ENCODE measurements at regions not wholly inside any gene's neighbourhood (a gene's known extent, or its start where the extent isn't known, plus 50 kb on each side); places are given as distances from the start of the nearest gene placed in this dataset.
A peak's percentile ranks its signal among the peaks of the same experiment; 100 is the strongest.
"Not testable (repeated sequence)": the region's sequence is repeated elsewhere in the genome, so short reads cannot be mapped to it uniquely, and the experiment has no call there.

DNA sequence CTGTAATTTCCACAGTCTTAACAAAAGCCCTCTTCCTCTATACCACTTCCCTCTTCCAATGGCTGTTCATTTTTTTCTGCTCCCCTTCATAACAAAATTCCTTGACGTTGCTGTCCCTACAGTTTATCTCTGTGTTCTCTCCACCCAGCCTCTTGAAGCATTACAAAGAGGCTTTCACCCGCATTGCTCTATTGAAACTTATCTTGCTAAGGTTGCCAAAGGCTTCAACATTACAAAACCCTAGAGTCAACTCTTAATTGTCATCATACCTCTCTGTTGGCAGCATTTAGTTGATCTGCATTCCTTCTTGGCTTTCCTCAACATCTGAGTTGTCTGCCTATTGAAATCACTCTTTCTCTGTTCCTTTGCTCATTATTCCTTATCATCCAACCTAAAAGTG lies 1055.7 kb downstream of the JRKL start:
- DNase-seq: no peak

DNA sequence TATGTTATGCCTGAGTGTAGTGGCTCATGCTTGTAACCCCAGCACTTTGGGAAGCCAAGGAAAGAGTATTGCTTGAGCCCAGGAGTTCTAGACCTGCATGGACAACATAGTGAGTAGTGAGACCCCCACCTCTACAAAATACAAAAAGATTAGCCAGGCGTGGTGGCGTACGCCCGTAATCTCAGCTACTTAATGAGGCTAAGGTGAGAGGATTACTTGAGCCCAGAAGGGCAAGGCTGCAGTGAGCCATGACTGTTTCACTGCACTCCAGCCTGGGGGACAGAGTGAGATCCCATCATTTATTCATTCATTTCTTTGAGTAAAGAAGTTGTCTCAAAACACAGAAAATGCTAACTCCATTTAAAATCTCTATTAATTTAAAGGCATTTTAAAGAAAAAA lies 1061.6 kb downstream of the JRKL start:
- DNase-seq: no peak

DNA sequence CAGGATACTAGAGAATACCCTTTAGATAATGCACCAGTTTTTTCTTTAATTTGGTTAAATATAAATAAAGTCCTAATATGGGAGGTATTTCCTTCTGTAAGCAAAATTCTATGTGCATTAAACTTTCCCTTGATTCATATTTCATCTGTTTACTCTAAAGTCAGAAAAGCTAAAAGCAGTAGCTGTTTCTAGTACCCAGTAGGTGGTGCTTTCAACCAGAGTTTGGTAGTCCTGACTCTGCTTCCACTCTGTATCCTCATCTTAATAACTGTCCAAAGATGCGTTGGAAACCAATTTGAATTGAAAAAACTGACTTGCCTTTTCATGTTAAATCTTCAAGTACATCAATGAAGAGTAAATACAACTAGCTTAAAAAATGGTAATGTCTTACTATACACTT lies 1065.2 kb downstream of the JRKL start:
- peak; percentile 24 for DNase-seq

DNA sequence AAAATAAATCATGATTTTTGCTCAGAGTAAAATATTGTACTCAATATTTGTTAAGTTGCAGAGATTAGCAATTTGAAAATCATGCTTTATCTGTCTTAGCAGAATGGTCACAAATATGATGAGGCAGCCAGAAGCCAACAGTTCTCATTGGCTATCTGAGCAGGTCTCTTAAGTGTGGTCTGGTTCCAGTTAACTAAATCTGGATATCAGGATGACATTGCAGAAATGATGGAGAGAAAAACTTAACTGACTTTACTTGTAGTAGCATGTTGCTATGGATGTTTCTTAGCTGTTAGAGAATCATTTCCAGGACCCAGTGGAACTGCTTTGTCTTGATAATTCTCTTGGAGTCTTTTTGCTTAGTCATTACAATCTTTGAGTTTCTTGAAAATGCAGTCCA lies 1070.3 kb downstream of the JRKL start:
- DNase-seq: no peak

DNA sequence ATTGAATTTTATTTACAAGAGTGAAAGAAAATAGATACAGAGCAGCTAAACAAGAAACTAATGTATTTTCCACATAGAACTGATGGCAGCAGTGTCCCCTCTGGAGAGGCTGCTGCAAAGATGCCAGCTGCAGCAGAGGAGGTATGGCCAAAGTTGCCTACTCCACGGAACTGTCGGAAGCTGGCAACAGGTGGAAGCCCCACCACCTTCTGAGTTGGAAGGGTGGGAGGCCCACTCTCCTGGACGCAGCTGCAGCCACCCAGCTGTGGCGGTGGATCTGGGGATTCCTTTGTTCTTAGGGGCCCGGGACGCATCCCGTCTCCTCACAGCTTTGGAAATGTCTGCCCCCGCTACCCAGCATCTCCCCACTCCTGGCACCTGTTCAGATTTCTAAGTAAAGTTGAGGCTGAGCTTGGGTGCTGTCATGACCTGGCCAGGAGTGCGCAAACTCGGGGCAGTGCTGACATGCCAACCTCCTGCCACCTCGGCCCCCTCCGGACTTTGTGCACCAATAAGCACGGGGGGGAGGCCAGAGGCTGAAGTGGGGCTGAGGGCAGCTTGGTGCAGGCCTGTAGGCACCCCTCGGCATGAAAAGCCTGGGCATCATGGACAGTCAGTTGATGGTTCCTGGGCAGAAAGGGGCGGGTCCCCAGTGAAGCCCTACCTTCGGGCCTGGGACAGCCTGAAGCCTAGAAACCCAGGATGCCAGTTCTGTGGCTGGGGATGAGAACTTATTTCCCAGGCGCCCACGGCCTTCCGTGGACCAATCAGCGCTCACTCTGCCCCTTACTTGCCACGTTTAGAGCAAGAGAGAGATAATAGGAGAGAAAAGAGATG lies 1071.4 kb downstream of the JRKL start:
- DNase-seq: no peak

DNA sequence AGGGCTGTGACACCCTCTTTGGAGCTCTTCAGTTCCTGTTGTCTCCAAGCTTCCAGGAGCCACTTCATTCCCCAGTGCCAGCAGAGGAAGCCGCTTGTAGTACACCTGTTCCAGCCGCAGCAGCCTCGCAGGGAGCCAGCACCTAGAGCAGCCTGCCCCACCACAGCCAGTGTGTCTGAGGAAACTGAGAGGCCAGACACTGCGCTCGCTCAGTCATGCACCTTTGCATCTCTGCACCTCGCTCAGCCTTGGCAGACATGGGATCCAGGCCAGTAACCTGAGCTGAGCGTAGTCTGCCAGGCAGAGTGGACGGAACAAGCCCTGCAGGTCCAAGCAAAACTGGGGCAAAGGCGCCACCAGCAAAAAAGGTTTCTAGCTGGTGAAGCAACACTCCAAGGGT lies 1072.1 kb downstream of the JRKL start:
- DNase-seq: no peak

DNA sequence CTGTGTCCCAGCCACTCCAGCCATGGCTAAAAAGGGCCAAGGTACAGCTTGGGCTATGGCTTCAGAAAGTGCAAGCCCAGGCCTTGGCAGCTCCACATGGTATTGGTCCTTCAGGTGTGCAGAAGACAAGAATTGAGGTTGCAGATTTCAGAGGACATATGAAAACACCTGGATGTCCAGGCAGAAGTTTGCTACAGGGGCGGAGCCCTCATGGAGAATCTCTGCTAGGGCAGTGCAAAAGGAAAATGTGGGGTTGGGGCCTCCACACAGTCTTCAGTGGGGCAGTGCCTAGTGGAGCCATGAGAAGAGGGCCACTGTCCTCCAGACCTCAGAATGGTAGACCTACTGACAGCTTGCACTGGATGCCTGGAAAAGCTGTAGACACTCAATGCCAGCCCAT lies 1074.1 kb downstream of the JRKL start:
- no peak for DNase-seq

DNA sequence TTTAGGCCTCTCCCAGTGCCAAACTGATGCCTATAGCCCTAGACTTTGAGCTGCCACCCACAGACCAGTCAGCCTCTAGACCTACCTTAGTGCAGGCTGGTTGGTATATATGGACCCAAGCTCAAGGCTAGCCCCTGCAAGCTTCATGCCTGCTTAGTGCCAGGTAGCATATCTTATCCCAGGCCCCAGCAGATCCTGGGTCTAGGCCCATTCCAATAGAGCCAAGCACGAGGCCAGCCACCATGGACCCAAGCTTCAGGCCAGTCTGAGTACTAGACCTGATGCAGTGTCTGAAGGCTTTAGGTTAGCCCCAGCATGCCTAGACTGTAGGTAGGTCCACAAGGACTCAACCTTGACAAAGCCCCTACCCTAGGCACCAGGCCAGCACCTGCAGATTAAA lies 1081.7 kb downstream of the JRKL start:
- DNase-seq: no peak

DNA sequence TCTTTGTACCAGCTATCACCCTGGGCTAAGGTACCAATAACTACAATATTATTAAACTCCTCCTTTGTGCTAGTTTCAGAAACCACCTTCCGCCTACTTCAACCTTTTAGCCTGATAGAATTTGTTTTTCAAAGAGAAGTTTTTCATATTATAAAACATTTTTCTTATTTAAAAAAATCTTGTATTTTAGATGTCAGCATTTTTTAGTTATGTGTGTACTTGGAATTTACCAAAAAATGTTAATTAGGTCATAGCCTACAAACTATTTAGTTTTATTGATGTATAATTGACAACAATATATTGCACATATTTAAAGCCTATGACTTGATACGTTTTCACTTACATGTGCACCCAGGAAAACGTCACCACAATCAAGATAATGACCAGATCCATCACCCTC lies 1097.6 kb downstream of the JRKL start:
- no peak for DNase-seq

DNA sequence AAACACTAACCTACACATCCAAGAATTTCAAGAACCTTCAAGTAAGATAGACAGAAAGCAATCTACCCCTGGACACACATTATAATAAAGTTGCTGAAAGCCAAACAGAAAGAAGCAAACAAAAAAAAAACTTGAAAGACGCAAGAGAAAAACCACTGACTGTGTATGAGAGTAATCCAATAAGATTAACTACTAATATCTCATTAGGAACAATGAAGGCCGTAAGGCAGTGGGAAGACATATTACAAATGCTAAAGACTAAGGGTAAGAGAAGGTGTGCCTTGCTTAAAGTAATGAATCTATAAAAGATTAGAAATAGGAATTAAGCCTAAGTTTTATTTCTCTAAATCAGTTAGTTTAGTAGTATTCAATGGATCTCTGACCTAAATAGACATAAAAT lies 1109.1 kb downstream of the JRKL start:
- no peak for DNase-seq

DNA sequence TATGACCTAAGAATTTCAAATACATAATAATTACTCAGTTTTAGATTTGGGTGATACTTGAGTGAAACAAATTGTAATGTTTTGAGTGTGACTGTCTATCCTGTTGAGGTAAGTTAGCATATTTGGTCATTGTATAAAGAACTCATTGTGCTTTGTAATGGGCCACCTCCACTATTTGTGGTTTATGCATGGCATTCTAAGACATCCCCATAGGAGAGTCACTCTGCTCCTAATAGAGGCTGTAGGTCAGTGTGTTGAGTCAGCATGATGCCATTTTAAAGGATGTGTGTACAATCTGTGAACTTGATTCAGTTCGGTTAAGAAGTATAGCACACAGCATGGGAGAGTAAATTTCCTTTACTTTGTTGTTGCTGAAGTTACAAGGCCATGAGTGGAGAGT lies 1112.4 kb downstream of the JRKL start:
- DNase-seq: no peak

DNA sequence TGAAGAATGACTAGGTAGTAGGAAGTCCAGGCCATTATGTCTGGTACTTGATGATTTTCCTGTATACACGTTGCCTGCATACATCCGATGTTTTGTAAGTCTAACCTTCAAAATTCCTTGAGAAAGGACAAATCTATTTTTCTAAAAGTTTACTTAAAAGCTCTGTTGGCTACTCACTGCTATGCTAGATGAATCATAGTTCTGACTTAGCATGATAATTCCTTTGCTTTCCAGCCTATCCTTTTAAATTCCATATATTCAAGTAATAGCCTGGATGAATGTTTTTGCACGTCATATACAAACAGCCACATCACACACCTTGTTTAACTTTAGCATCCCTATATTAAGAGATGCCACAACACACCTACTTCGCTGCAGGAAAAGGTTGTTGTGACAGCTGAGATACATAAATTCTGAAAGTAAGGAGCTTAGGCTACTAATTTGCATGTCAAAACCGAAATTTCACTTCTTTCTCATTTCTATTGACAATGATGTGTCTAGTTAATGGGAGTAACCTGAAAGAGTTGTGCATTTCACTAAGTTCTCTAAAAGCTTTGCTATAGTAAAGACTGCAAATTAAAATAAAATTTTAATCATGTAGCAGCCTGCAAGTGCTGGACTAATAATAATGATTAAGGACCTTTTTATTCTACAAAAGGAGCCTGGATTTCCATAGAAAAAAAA lies 1116.4 kb downstream of the JRKL start:
- DNase-seq: no peak

DNA sequence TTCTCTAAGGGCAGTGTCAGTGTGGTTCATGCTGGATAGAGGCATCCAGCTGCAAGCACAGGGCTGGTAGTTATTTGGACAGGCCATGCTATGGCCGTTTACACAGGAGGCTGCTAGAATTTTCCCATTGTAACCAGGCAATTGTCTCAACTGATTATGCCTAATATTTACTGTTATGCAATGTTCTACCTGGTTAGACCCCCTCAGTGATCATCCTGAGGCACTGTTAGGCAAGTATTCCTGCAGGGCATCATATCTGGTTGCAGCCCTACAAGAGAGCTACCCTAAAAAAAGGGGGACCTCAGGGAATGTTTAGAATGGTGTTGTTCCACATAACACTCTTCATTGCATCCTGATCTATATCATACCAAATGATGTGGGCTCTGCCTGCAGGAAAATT lies 1124.6 kb downstream of the JRKL start:
- no peak for DNase-seq

DNA sequence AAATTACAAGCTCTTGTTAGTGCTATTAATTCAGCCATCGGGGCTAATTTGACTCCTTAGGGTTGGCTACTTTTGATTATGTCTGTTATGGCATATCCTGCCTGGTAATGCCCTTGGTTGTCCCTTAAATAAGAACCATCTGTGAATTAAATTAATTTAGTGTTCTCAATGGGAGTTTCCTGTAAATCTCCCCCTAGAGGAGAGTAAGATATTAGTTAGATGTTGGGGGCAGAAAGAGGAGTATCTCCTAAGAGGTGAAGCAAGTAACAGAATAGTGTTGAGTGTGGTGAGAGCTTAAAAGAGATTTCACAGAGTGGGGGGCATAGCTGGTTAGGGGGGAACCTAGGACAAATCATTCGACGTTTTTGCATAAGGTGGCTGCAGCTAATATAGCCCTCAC lies 1126.9 kb downstream of the JRKL start:
- DNase-seq: no peak

DNA sequence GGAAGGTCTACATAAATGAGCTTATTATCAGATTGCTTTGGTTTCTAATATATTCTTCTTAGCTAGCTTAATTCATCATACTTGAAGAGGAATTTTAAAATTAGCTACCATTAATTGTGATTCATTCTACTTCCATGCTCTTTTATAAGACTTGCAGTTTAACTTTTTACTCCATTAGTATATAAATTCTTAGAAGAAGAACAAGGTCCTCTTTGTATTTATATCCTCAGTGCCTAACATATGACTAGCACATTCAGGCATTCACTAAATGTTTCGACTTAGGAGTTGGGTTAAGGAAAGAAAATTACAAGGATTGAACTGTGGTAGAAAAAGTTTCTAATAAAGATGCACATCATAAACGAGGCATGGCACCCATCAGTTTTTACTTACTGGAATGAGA lies 1135.5 kb downstream of the JRKL start:
- no peak for DNase-seq

DNA sequence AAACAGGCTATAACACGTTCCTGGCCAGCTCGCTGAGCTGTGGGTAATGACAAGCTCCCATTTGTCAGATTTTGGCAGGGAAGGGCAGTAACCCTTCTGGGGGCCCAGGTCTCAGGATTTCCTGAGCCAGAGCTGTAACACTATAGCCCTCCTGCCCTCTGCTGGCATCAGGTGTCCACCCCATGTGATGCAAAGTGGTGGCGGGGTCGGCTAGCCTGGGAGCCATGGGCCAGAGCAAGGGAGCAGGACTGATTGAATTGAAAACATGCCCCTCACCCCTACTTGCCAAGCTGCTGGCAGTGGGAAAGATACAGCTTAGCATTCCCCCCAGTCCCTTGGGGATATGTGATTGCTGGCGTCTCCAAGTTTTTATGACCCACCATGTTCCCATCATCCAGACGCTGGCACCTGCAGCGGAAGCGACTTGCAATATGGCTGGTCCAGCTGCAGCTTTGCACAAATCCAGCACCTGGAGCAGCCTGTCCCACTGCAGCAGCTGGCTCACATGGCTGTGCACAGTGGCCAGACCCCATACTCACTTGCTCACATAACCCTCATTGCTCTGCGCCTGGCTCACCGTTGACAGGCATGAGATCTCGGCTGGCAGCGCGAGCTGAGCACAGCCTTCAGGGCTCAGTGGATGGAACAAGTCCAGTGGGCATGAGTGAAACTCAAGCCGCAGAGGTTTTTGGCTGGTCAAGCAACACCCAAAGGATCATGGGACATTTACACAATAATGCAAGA lies 1147.8 kb downstream of the JRKL start:
- DNase-seq: no peak

DNA sequence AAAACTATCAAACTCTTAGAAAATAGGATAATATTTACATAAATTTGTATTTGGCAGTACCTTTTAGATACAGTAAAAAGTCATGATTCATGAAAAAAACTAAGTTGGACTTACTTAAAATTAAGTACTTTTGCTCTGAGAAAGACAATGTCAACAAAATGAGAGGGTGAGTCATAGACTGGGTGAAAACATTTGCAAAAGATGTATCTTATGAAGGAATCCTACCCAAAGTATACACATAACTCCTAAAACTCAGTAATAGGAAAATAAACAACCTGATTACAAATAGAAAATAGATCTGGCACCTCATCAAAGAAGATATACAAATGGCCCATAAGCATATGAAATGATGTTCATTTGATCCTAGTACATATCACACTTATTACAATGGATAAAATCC lies 1154.6 kb downstream of the JRKL start:
- DNase-seq: no peak

DNA sequence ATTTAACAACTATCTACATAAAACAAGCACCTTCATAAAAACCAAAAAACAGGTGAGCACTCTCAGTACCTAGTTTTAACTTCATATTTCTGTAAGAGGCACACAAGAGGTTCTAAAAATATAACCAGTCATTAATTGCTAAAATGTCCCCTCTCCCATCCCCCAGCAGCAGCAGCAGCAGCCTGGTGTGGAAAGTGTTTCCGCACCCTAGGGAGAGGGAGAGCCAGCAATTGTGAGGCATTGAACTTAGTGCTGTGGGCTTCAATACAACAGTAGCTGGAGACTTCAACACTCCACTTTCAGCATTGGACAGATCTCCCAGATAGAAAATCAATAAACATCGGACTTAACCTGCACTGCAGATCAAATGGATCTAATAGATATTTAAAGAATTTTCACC lies 1158.5 kb downstream of the JRKL start:
- DNase-seq: no peak

DNA sequence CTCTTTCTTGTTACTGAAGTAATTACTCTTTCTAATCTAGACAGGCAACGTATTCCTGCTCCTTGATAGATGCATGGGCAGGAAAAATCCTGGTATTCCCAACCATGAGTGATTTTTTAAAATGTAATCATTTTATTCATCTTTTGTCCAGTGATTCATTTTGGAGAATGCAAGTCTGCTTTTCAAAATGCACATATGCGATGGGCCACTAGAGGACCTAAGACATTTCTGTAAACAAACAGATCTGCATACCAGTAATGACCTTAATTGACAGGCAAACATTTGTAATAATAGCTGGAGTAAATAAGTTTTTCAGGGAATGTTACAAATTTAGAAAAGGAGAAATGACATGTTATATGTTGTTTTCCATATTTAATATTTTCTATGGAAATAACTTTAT lies 1167.6 kb downstream of the JRKL start:
- no peak for DNase-seq

DNA sequence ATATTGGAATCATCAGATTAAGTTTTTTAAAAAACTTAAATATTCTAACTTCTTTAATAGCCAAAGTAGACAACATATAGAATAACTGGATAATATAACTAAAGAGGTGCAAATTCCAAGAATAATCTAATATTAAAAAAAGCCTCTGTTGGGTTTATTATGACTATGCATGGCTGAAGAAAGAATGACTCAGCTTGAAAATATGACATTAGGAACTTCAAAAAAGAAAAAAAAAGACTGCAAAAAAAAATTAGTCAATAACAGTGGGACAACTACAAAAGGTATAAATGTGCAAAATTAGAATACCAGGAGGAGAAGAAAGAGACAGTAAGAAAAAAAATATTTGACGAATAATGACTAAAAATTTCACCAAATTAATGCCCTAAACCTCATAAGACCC lies 1178.0 kb downstream of the JRKL start:
- no peak for DNase-seq

DNA sequence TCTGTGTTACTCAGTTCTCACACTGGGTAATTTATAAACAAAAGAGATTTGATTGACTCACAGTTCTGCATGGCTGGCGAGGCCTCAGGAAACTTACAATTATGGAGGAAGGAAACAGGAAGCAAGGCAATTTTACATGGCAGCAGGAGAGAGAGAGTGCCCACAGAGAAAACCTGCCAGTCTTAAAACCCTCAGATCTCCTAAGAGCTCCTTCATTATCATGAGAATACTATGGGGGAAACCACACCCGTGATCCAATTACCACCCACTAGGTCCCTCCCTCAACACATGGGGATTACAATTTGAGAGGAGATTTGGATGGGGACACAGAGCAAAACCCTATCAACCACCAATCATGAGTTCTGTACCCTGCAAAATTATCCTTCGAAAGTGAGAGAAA lies 1180.8 kb downstream of the JRKL start:
- DNase-seq: no peak

DNA sequence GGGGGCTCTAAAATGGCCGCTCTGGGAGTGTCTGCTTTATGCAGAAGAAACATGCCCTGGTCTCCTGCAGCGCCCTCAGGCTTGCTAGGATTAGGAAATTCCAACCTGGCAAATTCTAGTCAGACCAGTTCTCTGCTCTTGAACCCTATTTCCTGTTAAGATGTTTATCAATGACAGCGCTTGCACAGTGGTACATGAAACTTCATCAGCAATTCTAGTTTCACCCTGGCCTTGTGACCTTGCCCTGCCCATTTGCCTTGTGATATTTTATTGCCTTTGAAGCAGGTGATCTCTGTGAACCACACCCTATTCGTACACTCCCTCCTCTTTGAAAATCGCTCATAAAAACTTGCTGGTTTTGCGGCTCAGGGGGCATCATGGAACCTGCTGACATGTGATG lies 1184.0 kb downstream of the JRKL start:
- DNase-seq: not testable (repeated sequence)

DNA sequence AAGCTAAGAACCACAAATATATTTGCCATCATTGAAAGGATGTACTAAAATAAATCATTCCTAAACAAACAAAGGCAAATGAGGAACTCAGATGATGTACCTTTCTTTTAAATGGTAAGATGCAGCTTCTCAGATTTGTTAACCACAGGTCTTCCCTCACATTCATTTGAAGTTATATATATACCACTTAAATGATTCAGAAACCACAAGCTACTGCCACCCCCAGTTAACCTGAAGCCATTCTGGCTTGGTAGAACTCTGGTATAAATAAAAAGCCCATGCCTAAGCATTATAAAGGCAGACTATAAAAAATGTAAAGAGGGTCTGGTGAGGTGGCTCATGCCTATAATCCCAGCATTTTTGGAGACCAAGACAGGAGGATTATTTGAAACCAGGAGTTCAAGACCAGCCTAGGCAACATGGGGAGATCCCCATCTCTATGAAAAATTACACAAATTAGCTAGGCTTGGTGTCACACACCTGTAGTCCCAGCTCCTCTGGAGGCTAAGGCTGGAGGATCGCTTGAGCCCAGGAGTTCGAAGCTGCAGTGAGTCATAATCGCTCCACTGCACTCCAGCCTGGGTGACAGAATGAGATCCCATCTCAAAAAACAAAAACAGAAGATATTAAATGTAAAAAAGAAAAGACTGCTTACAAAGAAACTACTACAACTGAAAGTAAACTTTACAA lies 1185.3 kb downstream of the JRKL start:
- DNase-seq: no peak

Data from tongue (tissue), 1 donor.